ENCODE measurements at regions not wholly inside any gene's neighbourhood (a gene's known extent, or its start where the extent isn't known, plus 50 kb on each side); places are given as distances from the start of the nearest gene placed in this dataset.

DNA sequence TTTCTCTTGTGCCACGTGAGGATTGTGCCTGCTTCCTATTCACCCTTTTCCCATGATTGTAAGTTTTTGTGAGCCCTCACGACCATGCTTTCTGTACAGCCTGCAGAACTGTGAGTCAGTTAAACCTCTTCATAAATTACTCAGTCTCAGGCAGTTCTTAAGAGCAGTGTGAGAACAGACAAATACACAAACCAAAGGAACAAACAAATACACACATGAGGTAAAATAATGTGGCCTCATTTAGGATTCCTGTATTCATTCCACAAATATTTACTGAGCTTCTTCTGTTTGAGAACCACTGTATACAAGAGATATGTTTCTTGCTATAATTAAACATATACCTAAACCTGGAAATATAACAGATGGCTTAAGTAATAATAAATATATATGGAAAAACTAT is 760.3 kb downstream of the CDH9 start:
- TF ChIP-seq CTCF (IDR thresholded peaks at IDR 0.05) (no peak), POLR2A (IDR thresholded peaks at IDR 0.05) (no peak)
- Histone ChIP-seq H3K36me3 (ENCODE audit: low read depth, missing control alignments) (no peaks in the 10 kb centered on the region), H3K27ac (no peak overlapping the region), H3K4me1 (no peaks in the 10 kb centered on the region), H3K27me3 (no peaks in the 10 kb centered on the region), H3K9me3 (no peaks in the 10 kb centered on the region), H3K4me3 (no peak overlapping the region)
- intact Hi-C loops (cut with DNase I; ENCODE audit: low total_unique reads), result no loop called here
- DNase-seq, result no peak
- WGBS, 2 donors, result 66 to 76% methylated on average over 2 of the region's 2 CpGs

DNA sequence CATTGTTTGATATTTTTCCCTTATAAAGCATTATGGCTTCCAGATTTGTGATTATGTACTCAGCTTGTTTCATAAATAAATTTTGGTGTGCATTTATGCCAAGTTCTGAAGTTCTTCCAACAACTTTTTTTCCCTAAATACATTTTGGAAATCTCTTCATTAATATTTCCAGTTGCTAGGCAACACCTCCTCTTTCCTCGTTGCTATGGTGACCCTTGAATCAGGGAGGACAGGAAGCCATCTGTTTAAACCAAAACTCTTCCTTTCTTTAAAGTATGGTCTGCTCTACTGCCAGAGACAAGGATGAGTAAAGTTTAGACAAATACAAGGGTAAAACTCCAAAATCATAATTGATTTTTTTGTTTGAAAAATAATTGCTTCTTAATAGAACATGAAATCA is 779.3 kb downstream of the CDH9 start:
- intact Hi-C loops (cut with DNase I; ENCODE audit: low total_unique reads), result no loop called here
- no peaks in the 10 kb centered on the region for H3K9me3 ChIP-seq
- H3K36me3 ChIP-seq (ENCODE audit: low read depth, missing control alignments), result no peaks in the 10 kb centered on the region
- 51 to 78% methylated on average over 1 of the region's 1 CpG for WGBS, 2 donors
- H3K27me3 ChIP-seq, result no peaks in the 10 kb centered on the region
- no peak overlapping the region for H3K4me3 ChIP-seq
- no peak overlapping the region for H3K27ac ChIP-seq
- DNase-seq, result no peak
- TF ChIP-seq POLR2A (IDR thresholded peaks at IDR 0.05) (no peak), CTCF (IDR thresholded peaks at IDR 0.05) (no peak)
- H3K4me1 ChIP-seq, result no peaks in the 10 kb centered on the region

GRCh38 chr5:26245321-26245720 is 793.1 kb downstream of the CDH9 start:
- intact Hi-C loops (cut with DNase I; ENCODE audit: low total_unique reads), result no loop called here
- no peak for TF ChIP-seq CTCF (IDR thresholded peaks at IDR 0.05)
- TF ChIP-seq POLR2A (IDR thresholded peaks at IDR 0.05), result no peak
- no peaks in the 10 kb centered on the region for H3K4me1 ChIP-seq
- WGBS, 2 donors, result 28 to 32% methylated on average over 5 of the region's 5 CpGs
- H3K27me3 ChIP-seq, result no peaks in the 10 kb centered on the region
- no peak overlapping the region for H3K27ac ChIP-seq
- H3K4me3 ChIP-seq, result no peak overlapping the region
- no peak for DNase-seq
- H3K9me3 ChIP-seq, result no peaks in the 10 kb centered on the region
- no peaks in the 10 kb centered on the region for H3K36me3 ChIP-seq (ENCODE audit: low read depth, missing control alignments)

GRCh38 chr5:26239588-26239987 is 798.8 kb downstream of the CDH9 start:
- intact Hi-C loops (cut with DNase I; ENCODE audit: low total_unique reads), result no loop called here
- no peaks in the 10 kb centered on the region for H3K27me3 ChIP-seq
- no peaks in the 10 kb centered on the region for H3K4me1 ChIP-seq
- H3K9me3 ChIP-seq, result no peaks in the 10 kb centered on the region
- no peak overlapping the region for H3K4me3 ChIP-seq
- no peak for TF ChIP-seq CTCF (IDR thresholded peaks at IDR 0.05)
- TF ChIP-seq POLR2A (IDR thresholded peaks at IDR 0.05), result no peak
- H3K27ac ChIP-seq, result no peak overlapping the region
- WGBS, 2 donors, result 76 to 83% methylated on average over 4 of the region's 4 CpGs
- DNase-seq, result no peak
- no peaks in the 10 kb centered on the region for H3K36me3 ChIP-seq (ENCODE audit: low read depth, missing control alignments)

GRCh38 chr5:26237489-26237888 is 800.9 kb downstream of the CDH9 start:
- Histone ChIP-seq H3K9me3 (no peaks in the 10 kb centered on the region), H3K27me3 (no peaks in the 10 kb centered on the region), H3K36me3 (ENCODE audit: low read depth, missing control alignments) (no peaks in the 10 kb centered on the region), H3K4me1 (no peaks in the 10 kb centered on the region), H3K27ac (no peak overlapping the region), H3K4me3 (no peak overlapping the region)
- no peak for DNase-seq
- WGBS, 2 donors, result 55 to 70% methylated on average over 18 of the region's 18 CpGs
- TF ChIP-seq CTCF (IDR thresholded peaks at IDR 0.05) (no peak), POLR2A (IDR thresholded peaks at IDR 0.05) (no peak)
- intact Hi-C loops (cut with DNase I; ENCODE audit: low total_unique reads), result no loop called here
